Stimulated activated CD4-positive, alpha-beta T cell treated with anti-CD3 and anti-CD28 coated beads, Interleukin-12 subunit alpha, Interleukin-12 subunit beta, amount 100 ng/mL, for 48 hours (primary cell): ENCODE measurements at regions not wholly inside any gene's neighbourhood (a gene's known extent, or its start where the extent isn't known, plus 50 kb on each side); places are given as distances from the start of the nearest gene placed in this dataset.
"Not testable (repeated sequence)": the region's sequence is repeated elsewhere in the genome, so short reads cannot be mapped to it uniquely, and the experiment has no call there.

Experiments used
- DNase-seq, 3 donors: peaks; one replicate each; pipeline ENCODE4 v3.0.0-alpha.2; 2020; ENCODE audit warnings: low read depth in 2 of 3, low spot score in 1 of 3

DNA sequence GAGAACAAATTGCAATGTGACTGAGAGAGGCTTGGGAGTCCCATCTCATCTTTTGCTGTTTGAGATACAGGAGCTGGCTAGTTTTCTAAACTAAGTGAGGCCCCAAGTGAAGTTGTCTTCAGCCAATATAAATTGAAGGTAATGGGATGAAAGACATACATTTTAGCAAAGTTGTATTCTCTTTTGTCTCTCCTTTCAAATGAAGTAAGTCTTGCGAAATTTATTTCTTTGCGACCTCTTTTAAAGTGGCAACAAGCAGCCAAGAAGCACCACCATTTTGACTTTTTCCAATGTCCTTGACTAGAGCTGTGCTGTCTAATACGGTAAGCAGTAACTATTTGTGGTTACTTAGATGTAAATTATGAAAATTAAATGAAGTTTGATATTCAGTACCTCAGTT lies 385.7 kb downstream of the USP25 start:
- no peak for DNase-seq

DNA sequence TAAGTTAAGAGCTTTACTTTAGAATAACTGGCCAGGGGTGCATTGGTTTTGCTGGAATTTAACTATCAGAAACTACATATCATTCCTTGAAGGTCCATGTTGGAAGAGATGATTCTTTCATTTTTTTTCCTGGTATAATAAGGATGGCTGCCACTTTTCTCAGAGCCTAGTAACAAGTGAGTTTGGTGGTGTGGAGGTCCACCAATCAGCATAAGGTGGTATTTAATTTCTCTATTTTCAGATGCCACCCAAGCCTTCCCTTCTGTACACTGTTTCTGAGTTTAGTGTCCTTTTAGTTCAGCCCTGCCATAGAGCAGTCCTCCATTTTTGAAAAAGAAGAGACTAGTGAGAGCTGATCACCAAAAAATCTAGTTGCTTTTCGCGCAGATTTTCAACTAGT lies 386.3 kb downstream of the USP25 start:
- DNase-seq: no peak

DNA sequence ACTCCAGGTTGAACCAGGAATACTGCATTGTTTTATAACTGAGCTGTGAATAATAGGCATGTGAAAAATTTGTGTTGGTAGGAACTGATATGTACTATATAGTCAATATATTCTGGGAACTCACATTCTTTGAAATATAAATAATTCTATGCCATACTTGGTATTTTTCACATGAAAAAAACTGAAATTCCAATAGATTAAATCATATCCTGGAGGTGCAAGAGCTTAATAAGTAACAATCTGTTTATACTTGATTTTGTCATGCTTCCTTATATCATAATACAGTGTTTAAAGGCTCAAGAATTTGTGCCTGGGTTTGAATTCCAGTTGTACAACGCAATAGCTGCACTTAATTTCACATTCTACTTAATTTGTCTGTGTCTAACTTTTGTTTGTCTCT lies 387.0 kb downstream of the USP25 start:
- DNase-seq: no peak

DNA sequence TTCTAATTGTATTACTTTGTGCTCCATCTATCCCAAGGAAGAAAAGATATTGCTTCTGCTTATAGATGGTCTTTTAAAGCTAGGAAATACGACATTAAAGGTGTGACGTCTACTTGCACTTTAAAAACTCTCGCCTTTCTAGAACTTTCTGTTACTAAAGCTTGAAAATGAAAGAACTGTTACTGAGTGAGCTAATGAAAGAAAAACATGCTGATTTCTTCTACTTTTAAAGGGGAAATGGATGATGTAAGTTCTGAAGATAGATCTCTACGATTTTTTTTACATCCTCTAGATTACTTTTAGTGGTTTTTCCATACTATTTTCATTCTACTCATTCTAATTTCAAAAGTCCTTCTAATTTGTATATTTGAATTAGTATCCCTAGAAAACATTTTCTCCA lies 387.5 kb downstream of the USP25 start:
- DNase-seq: no peak

DNA sequence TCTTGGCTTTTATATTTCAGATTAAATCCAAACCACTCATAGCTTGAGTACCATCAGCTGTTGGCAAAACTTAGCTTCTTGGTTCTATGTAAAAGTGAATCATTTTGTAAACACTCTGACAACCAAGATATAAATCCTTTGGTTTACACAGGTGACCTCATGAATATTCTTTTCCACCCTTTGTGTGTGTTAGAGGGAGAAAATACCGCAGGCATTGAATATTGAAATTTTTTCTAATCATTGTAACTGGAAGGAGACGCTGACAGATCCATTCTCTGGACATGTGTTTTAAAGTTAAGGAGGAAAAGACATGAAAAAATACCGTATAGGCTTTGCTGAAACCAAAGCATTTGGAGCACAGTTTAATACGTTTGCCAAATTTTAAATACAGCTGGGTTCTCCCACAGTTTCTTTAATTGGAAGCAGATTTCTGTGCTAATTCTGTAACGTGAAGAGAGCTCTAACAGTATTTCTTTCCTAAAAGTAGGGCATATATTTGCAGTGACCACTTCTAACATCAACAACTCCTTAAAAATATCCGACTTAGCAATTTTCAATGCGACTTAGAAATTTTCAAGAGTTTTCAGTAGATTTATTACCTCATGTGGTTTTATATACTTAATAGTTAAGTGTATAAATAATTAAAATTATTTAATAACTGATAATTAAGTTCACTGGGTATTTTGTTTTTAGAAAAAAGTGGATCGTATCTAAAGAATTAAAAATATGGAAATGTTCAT lies 388.2 kb downstream of the USP25 start:
- no peak for DNase-seq

DNA sequence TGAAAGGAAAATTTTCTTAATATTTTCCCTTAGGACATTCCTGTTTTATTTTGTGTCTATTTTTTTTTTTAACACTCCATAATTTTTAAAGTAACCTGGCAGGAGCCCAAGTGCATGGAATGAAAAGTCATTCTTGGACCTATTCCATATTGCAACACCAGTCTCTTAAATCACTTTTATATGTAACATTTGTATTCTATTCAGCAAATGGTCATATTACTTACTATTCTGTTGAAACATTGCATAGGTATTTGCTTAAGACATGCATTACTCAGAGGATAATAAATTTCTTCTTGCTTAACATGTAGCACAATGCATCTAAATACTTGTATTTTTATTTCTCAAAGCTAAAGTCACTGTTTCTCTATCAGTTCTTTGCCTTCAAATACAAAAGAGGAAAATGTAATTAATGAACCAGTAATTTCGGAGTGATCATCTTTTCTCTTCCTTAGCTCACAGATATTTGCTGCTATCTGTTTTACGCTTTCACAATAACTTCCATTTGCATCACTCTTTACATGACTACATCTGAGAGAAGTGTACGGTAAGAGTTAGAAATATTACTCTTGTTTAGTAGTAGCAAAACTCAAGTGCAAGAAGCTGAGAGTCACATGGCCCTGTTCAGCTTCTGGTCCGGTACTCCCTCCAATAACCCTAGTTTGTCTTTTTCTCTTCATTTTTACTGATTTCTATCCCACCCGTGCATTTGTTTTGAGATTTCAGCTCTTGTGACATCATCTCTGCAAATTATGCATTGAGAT lies 394.8 kb downstream of the USP25 start:
- no peak for DNase-seq

DNA sequence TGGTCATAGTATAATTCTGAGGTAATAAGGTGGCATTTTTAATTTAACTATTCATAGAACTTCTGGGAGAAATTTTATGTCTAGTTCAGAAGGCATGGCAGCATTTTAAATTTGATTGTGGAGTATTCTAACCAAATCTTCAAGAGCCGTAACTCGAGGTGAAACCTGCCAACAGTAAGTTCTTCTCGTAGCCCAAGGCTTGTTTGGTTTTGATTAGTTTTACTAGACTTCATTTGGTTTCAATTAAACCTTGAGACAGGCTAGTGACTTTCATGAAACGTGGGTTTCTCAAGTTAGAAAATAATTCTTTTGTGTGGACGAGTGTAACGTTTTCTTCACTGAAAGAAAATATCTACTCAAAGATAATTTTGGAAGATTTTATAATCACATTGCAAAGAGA lies 395.5 kb downstream of the USP25 start:
- DNase-seq: no peak

DNA sequence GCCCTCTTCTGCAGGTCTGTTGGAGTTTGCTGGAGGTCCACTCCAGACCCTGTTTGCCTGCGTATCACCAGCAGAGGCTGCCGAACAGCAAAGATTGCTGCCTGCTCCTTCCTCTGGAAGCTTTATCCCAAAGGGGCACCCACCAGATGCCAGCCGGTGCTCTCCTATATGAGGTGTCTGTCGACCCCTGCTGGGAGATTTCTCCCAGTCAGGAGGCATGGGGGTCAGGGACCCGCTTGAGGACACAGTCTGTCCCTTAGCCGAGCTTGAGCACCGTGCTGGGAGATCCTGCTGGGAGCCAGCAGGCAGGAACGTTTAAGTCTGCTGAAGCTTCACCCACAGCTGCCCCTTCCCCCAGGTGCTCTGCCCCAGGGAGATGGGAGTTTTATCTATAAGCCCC lies 402.7 kb downstream of the USP25 start:
- not testable (repeated sequence) for DNase-seq

DNA sequence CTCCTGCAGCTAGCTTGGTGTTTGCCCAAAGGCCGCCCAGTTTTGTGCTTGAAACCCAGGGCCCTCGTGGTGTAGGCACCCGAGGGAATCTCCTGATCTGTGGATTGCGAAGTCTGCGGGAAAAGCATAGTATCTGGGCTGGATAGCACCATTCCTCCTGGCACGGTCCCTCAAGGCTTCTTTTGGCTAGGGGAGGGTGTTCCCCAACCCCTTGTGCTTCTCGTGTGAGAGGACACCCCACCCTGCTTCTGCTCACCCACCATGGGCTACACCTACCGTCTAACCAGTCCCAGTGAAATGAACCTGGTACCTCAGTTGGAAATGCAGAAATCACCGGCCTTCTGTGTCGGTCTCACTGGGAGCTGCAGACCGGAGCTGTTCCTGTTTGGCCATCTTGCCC lies 403.5 kb downstream of the USP25 start:
- DNase-seq: no peak

DNA sequence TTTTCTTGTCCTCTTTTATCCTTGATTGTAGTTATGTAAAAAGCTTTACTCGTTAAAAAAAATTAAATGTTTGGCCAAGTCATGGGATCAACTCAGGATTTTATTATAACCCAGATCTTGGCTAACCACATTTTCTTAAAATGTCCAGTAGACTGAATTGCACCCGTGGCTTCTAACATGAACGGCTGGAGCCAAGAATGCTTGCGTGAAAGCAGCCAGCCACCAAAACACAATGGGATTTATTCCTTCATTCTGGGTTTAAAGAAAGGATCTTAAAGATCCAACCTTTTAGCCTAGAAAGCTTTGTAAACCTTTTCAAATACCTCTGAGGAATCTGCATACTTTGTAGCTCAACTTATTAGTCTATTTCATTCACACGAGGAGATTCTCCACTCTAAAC lies 404.4 kb downstream of the USP25 start:
- DNase-seq: no peak

DNA sequence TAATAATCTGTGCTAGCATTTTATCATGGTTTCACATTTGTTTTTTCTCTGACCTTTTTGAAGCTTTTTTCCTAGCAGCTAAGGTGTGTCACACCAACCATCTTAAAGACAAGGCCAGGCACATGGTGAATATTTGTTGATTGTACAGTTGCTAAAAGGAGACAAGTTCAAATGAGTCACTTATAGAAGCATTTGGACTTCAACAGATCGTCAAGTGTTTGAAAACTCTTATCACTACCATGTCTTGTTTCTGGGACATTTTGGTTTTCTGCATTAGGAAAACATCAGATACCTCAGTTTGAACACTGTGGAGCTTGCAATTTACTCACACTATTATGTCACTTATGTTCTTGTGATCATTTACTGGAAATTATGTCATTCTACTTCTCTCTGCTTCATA lies 407.3 kb downstream of the USP25 start:
- no peak for DNase-seq

DNA sequence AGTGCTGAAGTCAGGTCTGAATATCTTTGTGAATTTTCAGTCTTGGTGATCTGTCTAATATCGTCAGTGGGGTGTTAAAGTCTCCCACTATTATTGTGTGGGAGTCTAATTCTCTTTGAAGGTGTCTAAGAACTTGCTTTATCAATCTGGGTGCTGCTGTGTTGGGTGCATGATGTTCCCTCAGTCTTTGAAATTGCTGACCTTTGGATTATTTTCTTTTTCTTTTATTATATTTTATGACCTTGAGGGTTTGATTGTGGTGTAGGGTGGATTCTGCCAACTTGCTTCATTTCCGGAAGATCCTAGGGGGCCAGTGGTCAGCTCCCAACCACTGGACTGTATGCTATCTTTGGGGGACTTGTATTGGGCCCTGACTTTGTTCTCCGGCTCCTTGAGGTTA lies 415.3 kb downstream of the USP25 start:
- DNase-seq: no peak

DNA sequence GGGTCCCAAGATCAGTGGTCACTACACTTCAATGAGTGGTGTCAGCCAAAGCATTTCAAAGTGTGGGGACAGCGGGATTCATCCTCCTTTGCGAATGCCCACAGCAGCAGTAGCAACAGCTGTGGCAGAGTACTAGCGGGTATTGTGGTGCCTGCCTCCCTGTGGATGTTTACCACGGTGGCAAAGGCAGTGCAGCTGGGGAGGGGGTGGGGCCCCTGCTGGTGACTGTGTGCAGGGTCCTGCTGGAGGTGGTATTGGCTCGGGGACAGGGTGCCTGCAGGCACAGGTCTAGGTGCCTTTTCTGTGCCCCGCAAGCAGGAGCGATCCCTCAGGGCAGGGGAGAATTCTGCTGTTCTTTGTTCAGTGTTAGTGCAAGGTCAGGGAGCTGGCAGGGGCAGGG lies 415.7 kb downstream of the USP25 start:
- no peak for DNase-seq

DNA sequence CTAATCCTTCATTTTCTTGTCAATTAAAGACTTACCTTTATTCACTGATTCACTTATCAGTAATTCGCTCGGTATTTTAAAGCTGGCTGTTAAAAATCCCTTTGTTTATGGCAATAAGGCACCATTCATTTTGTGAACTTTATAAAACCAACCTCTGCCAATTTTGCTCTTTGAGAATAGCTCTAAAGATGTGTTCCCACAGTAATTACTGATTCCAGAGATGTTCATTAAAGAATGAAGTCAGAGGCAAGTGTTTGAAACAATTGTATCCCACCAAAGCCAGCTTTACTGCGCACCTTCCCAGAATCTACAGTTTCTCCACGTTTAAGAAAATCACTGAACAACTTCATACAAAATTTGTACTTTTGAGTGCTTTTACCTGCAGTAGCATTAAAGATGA lies 424.5 kb downstream of the USP25 start:
- no peak for DNase-seq

DNA sequence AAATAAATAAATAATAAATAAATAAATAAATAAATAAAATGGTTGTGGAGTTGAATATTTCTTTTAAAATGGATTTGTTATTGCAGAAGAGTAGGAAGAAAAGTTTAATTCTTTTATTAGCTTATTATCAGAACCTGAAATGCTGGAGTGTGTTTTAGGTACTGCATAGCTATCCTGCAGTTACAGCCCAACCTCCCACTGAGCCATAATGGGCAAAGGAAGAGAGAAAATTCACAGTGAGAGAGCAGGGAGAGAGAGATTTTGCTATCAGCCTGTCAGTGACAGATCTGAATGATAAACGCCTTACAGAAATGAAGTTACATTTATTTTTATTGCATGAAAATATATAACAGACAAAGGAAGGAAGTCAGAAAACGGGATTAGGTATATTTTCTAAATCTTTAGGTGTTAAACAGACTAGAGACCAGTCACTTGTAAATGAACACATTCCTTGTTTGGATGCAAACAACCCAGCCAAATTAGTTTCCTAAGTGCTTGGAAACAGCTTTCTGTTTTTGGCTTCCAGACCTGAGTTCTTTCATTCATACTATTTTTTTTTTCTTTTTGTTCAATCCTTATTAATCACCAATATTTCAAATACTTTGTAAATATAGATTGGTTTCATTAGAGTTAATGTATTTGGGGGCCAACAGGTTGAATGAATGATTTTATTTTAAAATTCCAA lies 425.3 kb downstream of the USP25 start:
- DNase-seq: no peak

DNA sequence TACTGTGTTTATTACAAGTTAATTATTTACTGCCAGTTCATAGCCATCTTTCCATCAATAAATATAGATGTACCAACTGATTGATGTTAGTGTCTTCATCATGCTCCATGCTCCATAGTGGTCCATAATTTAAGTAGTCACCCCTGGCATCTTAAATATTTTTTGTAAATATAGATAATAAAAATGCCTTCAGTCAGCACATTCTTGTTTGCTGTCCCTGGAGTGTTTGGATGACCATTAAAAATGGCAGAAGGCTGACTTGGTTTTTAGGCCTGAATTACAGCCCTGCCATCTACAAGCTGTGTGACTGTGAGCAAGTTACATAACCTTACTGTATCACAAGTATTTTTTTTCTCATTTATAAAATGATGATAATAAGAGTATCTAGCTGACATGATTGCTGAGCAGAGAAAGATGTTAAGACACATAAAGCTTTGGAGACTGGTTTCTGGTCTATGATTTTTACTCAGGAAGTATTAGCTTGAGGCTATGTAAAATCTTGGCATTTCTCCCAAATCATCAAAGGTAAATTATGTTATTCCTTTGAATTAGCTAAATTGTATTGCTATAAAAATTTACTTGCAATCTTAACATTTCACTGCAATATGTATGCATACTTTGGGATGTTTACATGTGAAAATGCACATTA lies 427.2 kb downstream of the USP25 start:
- no peak for DNase-seq

DNA sequence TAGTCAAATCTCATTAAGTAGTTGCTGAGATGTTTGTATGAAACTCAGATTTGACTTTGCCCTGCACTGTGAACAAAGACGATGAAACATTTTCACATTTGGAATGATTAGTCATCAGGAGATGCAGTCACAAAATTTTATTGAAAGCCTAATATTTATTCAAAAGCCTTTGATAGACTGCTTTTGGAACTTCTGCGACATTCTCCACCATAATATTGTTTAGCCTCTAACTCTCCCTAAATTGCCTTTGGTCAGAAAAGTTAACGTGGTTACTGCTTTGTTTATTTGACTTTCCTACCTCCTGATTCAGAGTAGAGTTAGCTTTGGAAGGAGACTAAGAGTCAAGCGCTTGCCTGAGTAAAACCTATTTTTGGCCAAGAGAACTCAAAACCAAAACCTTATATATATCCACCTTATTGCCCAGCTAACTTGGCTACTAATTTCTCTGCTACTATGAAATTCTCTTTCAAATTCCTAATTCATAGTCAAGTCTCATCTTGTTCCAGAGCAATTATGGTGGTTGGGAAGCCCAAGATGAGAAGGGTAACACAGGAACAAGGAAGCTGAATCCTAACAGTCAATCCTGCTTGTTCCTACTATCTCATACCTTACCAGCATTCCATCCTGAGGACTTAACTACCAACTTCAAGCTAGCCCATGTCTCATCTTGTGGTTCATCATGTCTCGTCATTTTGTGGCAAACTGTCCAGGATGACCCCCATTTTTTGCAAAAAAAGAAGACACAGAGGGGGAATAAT lies 429.6 kb downstream of the USP25 start:
- no peak for DNase-seq

DNA sequence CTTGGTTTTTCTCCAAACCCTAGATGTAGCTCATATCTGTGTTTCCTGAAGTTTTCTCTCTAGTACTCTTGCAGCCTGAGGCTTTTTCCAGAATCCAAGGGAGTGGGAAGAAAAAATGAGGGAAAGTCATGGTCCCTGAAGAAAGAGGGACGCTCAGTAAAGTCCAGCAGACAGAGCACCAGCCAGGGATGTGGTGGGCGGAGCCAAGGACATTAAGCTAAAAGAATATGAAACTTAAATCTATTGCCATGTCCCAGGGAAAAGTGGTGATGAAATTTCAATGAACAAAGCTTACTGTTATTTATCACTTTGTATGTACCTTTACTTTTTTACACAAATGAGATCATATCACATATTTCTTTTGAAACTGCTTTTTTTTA lies 430.2 kb downstream of the USP25 start:
- DNase-seq: no peak

DNA sequence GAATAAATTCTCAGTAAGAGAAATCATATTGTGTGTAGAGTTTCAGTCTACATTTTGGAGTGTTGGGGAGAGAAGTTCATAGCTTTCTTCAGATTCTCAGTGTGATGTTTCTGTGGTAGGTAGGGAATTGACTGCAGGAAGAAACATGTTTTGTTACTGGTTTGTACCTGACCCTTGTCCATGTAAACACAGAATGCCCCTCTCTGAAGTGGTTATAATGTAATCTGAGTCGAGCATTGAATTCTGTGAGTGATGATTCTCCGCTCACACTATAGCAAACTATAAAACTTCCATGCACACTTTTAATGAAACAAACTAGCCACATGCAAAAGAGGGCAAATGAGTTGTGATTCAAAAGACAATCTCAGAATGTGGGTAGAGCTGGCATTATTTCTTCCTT lies 433.2 kb downstream of the USP25 start:
- DNase-seq: no peak

DNA sequence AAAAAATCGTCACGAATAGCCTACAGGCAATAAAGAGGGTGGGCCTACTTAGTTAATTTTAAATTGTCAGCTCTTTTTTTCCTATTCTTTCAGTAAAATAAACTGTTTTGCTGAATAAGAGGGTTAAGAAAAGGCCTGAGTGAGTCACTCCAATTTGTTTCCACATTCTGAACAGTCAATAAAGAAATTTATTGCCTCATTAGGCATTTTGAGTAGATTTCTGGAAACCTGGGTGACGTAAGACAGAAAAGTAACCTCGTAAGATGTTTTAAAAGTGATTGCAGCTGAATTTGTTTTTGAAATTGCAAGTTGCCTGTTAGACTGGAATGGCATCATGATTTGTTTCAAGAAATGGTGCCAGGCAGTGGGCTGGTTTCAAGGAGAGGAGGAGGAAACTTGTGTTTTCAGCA lies 439.3 kb downstream of the USP25 start:
- DNase-seq: no peak

DNA sequence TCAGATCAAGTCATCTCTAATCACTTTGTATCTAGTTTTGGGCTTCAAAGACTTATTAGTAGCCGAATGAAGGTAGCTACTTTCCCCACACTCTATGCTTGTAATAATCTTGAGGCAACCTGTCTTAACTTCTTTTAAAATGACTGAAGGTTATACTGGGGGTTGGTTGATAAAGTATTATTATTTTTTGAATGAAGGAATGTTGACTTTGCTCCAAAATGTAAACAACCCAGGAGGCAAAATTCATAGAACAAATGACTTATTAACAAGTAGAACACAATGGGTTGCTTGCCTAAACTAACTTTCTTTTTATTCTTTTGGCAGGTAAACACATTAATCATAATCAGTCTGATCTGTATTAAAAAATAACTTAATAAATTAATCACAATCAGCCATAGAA lies 440.0 kb downstream of the USP25 start:
- no peak for DNase-seq
